ENCODE measurements at regions not wholly inside any gene's neighbourhood (a gene's known extent, or its start where the extent isn't known, plus 50 kb on each side); places are given as distances from the start of the nearest gene placed in this dataset.

DNA sequence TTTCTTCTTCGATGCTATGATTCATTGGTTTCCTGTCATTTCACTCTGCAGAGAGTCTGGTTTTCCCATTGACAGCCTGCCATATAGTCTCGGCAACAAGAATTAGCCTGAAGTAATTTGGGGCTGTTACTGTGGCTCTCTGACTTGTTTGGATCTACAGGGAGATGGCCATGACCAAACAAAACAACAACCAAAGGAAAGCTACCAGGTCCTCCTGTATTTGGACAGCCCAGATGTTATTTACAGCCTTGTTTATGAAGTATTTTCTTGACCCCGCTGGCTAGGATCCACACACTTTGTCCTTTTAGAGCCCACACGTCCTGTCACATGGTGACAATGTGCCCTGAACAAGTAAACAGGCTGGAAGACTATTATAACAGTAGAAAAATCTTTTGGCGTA is 111.4 kb upstream of the PREP start:
- no peak for DNase-seq

DNA sequence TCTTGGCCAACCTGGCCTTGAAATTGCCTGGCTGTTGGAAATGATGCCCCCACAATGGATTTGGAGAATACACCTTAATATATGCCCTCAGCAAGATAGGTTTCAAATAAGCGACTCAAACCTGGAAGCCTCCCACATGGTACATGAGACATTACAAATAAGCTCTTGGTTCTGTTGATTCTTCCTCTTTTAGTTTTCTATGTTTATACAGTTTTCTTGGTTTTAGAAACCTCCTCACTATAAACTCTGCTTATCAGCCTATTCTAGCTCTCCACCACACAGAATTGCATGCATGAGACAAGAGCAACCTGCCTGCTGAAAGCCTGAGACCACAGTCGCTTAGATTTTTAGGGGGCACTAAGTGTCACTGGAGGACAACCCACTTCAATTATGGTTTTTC is 108.8 kb upstream of the PREP start:
- DNase-seq = no peak

DNA sequence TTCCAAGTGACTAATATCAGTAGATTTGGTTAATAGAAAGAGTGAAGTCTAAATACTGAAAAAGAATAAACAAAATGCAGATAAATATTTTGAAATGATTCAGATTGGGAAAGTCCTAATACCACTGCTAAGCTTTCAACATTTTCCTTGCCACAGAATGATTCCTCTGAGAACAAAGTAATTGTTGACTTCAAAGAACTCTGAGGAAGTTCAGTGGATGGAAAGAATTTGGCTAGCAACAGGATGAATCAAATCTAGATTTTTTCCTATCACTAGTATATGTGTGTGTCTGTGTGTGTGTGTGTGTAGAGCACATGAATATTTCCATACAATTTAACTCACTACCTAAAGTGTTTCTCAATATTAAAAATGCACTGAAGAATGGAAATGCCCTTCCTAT is 107.9 kb upstream of the PREP start:
- DNase-seq = no peak

DNA sequence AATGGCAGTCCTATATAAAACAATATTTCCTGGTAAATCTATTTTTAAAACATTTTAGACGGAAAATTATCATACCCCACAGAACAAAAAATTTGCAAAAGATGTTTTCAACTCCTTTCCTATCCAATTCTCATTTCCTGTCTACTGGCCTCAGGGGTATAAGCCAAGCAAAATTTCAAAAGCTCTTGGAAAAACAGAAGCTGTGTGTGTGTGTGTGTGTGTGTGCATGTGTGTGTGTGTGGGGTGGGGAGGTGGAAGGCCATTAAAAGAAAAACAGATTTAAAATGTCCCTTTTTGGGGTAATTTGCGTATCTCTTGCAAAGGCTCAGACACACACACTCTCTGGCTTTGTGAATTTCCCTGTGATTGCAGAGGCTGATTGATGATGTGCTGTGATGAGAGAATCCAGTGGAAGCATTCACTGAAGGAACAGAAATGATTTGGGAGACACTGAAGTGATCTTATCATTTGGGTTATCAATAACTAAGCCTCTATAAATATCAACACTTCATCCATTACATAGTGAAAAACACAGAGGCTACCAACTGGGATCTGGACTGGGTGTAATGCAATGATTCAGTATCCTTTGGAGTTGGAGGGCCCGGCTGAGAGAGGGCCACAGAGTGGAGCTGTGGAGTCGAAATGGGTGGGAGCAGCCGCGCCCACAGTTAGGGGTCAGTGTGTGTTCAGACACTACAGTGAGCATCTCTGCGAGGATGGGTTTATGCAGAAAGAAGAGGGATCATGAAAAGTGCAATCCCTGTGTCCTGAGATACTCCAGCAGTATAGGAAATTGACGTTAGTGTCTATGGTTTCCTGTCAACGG is 106.8 kb upstream of the PREP start:
- peak; percentile 52 for DNase-seq

DNA sequence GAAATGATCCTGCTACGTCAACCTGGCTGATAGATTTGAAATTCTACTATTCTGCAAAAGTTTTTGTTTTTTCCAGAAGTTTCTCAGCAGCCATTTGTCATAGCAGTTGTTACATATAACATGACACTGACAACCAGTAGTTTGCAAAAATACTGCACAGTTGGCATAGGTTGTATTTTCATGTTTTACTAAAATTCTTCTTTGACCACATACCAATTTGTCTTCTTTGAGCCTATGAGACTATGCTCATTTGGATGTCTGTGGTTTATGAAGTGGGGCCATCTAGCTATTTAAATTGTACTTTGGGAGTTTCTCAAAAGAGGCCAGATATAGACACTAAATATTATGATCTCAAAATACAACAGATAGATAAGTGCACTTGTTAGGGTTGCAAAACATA is 104.9 kb upstream of the PREP start:
- no peak for DNase-seq

DNA sequence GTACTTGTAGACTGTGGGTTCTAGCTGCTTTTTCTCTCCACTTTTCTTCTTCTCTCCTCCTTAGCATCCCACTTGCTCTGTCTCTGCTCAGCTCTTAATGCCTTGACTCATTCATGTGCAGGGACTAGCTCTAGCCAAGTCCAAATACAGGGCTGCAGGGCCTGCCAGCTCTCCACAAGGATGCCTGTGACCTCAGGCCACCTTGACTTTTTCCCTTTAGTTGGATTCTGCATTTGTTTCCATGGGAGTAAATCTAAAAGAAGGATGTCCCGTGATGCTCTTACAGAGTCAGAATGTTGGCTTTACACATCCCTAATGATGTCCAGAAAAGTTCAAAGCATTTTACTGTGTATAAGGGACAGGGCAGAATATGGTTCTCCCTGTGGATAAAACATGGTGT is 101.8 kb upstream of the PREP start:
- no peak for DNase-seq

DNA sequence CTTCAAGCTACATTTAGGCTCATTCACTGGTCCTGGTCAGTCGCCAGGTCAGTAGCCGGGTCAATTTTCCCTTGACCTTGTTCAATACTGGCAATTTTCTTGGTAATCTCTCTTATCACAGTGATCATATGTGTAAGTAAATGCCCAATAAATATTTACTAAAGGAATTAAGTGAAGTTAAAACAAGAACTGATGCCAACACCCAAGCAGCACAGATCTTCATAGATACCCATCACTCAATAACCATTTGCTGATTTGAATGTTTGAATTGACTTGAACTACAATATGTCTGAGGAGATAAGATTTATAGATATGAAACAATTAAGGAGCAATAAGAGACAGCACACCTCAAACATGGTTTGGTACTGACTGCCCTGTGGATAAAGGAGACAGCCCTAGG is 100.8 kb upstream of the PREP start:
- DNase-seq = no peak

DNA sequence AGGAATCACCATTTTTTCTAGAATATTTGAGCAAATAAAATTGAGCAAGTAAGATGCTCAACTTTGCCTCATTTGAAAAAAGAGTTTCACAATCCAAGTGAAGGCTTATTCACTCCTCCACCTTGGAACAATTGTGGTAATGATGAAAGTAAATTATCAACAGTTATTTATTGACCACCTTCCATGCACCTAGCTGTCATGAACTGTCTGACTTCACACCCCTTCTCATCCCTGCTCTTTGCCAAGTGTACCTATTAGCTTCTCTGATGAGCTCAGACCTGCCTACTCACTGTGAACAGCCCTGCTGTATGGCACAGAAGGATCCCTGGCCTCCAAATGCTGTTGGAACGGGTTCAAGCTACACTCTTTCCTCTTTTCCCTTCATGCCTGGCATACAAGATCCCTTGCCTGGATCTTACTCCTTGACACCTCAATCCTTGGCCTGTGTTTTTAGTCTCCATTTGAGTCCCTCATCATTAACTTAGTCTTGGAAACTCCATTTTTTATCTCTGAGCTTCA is 99.0 kb upstream of the PREP start:
- no peak for DNase-seq

DNA sequence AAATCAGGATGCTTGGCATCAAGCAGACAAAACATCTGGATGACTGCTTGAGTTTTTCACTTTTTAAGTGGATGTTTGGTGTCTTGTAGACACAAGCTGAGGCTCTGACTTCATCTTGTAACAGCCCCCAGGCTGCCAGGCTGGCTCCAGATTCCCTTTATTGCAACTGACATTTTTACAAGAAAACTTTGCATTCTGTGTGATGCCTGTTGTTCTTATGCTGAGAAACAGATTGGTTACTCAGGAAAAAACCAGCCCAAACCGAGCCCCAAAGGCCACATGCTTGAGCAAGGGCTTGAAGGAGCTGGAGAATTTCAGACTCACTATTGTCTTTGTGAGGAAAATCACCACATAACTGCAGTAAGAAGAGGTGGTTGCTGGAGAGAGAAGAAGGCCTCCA is 98.4 kb upstream of the PREP start:
- DNase-seq = no peak

DNA sequence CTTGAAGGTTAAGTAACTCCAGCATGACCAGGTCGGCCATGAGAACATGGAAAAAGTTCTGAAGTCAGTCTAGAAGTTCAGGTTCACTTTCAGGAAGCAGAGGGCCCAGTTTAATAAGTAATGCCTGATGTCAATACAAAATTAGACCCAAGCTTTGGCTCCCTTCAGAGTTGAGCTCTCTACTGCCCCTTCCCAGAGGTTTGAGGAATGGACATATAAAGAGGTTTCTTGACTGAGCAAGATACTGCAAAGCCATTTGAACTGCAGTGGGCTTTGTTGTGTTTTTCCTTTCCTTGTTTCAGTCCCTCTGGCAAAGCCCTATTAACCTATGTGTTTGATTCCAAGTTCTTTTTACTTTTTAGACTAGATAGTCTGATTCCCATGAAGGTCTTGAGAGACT is 97.8 kb upstream of the PREP start:
- DNase-seq = no peak

DNA sequence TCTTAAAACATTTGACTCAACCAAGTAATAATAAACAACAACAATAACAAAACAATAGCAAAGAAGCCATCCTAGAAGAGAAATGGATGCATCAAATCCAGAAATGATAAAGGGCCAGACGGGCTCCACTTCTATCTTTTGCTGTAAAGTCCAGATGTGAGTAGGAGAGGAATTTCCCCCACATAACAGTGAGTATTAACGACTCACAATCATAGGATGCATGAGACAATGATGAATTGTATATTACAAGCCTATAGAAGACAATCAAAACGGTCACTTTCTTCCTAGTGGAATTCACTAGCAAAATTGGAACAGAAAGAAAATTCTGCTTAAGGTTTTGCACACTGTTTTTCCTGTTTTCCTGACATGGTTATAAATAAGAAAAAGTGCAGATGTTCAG is 97.0 kb upstream of the PREP start:
- no peak for DNase-seq

DNA sequence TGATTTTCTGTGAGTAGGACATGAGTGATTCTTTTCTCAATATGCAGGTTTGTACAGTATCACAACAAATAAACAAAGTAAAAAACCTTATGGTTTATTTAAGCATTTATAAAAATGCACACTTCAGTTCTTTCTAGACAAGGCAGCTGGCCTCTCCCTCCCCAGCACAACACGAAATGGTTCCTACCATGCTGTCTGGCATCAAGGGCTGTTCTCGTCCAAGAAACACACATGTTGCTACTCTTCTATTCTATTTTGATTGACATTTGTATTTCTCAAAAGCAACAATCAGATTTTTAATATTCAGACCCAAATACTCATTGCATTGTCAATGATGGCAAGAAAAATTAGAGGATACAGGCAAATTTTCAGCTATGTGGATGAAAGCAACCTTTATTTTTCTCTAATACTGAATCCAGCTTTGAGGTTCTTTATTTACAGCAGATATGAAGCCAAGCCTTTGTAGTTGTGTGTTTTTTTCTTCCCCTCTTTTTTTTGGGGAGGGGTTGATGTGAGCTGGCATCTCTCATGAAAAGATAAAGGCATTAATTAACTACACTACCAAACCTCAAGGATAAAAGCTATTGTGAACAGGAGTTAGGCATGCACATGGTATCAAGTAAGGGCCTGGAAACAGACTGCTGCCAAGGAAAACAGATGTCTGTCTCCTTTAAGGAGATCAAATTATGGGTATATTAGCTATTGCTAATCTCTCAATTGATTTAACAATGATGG is 96.4 kb upstream of the PREP start:
- no peak for DNase-seq

DNA sequence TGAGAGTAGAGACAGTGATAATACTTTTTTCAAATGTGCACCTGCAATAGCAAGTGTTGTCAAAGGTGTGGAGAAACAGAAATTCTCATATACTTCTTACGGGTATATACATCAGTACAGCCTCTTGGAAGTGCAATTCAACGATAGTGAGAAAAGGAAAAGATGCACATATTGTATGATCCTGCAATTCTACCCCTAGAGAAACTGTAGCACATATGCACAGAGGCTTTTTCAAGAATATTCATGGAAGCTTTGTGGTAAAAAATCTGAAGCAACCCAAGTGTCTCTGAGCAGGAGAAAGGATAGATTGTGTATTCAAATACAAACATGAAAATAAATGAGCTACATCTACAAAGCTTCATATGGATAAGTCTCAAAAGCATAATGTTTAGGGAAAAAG is 94.7 kb upstream of the PREP start:
- DNase-seq = no peak

DNA sequence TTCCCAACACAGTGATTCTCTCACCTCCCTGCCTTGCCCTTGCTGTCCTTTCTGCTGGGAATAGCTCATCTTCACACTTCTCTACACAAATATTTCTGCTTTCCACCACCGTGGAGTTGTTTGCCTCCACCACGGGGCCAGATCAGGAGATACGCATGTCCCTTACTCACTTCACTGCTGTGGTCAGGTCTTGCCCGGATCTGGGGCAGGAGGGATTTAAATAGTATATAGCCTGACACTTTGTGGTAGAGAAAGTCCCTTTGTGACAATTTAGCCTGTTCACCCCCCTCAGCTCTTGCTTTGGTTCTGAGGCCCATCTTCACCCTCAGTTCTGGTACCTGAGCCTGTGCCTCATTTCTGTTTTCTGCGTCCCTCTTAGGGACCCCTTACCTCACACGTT is 92.6 kb upstream of the PREP start:
- no peak for DNase-seq

DNA sequence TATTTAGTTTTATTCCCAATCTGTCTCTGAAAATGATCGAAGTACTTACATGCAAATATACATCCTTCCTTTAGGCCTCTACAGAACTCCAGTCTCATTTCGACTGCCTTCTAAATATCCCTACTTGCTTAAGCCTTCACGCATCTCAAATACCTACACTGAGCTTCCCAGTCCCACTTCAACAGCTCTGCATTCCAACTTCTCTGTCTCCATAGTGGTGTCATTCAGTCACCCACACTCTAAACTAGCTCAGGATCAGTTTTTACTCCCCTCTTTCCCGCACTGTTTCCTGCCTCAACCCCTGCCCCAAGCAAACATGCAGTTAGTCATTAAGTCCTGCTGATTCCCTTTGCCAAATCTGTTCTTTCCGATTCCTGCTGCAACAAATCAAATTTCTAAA is 91.8 kb upstream of the PREP start:
- DNase-seq = no peak

DNA sequence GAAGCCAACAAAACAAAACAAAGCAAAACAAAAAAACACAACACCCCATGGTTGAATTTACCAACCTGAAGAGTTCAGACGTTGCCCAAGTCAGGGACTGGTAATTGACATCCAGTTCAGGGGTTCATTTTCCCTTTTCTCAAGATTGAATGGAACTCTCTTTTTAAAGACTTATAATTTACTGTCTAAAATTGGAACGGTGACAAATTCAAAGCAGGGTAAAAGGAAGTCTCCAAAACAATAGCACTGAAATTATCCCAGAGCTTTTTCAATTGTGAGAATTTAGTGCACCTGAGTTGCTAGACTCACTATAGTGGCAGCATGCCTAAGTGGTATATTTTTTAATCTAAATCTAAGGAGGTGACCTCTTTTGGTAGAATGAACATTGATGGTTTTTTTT is 90.9 kb upstream of the PREP start:
- DNase-seq = no peak

DNA sequence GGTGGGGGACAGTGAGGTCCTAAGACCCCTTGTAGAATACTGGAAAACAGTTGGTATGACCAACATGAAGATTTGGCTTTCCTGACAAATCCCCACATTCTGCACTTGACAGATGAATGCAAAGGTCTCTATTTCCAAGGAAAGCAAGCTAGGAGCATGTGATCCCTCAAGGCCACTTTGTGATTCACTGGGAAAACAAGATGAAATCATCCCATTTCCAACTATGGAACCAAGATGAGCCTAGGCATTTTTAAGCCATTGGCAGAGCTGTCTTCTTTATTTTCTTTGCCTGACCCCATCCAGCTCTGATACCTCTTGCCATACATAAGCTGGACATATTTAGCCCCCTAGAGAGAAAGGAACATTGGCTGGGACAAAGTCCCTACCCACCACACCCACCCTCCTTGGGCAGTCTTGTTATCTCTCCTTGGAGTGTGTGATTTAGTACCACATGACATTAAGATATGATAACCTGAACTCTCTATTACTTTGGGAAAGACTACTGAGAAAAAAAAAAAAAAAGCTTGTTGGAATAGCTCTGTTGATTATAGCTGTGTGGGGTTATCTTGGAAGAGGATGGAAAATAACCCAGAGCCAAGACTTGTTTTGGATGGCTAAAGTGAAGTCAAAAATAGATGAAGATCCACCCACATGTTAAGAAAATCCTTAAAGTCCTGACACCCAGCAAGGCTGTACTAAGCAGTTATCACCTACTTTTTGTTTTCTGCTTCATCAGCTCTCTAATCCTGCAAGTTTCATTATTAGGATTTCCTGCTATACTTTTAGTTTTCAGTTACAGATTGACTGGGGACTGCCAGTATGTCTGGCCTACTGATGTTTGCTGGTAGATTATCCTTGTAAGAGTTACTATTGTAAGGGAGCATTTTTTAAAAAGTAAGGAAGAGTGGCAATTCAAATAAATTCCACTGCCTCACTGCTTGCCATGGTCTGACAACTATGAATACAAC is 90.1 kb upstream of the PREP start:
- DNase-seq = no peak

DNA sequence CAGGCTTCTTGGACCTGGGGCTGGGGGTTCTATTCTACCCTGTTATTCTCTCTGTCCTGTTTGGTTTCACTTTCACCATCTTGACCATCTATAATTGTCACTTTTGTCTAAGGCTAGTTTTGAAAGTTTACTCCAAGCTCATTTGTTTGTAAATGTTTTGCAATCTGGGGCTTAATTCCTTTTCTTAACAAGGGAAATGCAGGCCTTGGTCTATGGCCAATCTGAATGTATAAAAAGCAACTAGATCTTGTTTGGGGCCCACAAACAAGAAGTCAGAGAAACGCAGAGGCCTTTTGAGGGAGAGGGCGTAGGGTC is 86.3 kb upstream of the PREP start:
- no peak for DNase-seq

DNA sequence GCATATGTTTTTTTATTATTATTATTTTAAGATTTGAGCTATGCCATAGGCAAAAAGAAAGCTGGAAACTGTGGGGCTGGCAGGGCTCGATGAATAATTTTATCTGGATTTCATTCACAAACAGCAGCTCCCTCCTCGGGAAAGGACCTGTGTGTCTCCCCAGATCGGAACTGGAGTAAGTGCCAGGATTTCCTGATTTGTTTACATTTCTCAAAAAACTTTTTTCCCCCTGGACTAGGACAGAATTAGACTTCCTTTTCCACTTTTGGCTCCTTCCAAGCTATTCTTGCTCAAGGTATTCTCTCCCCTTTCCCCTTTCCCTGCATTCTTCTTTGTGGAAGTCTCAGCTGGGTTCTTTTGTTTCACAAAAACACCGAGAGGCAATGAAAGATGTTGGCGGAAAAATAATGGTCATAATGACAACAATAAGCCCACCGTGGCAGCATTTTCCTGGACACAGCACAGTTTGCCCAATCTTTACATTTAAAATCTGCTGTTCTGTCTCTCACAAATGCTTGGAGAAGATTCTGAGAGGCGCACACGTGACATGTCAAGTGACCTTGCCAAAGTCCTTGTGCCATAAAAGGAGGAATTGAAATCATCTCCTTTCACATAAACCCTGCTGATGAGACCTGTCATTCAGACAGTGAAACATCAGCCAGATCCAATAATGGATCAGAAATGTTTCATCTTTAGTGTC is 85.8 kb upstream of the PREP start:
- DNase-seq = no peak

DNA sequence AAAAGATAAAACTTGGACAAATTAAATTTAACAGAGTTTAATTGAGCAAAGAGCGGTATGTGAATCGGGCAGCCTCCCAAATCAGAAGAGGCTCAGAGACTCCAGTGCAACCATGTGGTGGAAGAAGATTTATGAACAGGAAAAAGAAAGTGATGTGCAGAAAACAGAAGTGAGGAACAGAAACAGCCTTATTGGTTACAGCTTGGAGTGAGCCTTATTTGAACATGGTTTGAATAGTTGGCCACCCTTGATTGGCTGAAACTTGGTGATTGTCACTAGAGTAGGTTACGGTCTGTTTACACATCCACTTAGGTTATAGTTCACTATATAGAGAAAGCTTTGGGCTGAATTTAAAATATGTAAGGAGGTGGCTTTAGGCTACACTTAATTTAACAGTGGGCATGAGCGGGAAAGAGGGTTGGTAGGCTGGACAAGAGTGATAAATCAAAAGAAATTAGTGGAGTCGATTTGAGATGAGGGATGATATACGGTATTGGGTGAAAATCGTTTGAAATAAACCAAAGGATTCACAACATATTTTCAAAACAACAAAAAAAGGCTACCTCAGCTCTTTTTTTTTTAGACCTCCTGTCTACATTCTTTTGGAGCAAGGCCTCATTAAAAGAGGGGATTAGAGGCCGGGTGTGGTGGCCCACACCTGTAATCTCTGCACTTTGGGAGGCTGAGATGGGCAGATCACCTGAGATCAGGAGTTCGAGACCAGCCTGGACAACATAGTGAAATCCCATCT is 84.3 kb upstream of the PREP start:
- no peak for DNase-seq

DNA sequence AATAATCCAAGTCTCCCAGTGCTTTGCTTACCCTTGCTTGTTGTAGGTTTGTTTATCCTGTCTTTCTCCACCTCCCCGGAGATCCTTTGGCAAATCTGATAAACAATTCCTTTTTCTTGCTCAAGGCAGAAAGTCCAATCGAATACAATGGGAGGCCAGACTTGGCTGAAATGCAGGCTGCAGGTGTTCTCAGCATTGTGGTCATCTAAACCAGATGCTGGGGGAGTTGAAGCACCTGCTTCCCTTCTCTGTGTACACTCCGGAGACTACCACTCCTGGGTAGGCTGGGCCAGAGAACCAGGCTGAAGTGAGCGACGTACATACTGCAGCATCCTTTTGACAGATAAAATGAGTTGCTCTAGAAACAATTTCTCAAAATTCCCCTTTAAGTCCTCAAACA is 82.6 kb upstream of the PREP start:
- no peak for DNase-seq
